SHP77 (cell line): ENCODE measurements at regions not wholly inside any gene's neighbourhood (a gene's known extent, or its start where the extent isn't known, plus 50 kb on each side); places are given as distances from the start of the nearest gene placed in this dataset.

Experiments used
- DNase-seq, 2 experiments: peaks; one replicate each; lab custom pipeline; 2025; lab: John Stamatoyannopoulos, UW

DNA sequence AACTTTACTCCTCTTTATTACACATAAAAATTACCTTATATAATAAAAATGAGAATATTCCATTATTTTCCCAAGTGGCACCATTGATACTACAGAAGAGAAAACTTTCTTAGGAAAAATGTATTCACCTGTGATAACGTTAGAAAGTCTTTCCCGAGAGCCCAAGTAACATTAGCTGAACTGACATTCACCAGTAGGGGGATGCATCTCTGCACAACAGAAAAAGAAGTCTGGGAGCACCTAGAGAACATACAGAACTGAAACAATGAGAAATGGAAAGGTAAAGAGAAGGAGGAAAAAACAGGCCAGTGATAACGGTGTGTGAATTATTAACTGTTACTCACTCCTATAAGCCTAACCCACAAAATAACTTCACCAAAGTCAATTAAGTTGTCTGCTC lies 423.3 kb downstream of the CENPC start:
- DNase-seq = peak in 1 of 2 experiments; percentile 24

DNA sequence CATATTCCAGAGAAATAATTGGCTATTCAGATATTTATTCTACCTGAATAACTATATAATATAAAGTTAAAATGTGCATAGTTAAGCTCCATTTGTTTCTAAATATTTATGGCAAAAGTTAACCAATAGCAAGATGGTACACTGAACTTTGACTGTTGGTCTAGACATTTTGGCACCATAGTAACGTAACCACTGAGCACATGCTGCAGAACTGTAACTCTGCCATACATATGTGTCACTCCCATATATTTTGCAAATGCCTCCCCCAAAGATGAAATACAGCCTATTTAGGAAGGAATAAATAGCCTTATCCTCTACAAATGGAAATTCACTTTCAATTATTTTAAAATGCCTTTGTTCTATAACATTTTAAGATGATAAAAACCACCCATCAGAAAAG lies 424.9 kb downstream of the CENPC start:
- no peak for DNase-seq

DNA sequence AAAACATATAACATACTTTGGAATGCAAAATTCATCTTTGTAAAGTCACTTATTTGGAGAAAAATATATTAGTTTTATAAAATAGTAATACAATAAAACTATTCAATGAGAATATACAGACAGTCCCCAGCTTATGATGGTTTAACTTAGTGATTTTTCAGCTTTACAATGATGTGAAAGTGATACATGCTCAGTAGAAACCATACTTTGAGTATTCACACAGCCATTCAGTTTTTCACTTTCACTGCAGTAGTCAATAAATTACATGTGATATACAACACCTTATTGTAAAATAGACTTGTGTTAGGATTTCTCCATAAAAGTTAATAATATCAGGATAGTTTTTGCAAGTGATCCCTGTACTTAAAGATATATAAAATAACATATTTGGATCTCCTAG lies 436.0 kb downstream of the CENPC start:
- no peak for DNase-seq

DNA sequence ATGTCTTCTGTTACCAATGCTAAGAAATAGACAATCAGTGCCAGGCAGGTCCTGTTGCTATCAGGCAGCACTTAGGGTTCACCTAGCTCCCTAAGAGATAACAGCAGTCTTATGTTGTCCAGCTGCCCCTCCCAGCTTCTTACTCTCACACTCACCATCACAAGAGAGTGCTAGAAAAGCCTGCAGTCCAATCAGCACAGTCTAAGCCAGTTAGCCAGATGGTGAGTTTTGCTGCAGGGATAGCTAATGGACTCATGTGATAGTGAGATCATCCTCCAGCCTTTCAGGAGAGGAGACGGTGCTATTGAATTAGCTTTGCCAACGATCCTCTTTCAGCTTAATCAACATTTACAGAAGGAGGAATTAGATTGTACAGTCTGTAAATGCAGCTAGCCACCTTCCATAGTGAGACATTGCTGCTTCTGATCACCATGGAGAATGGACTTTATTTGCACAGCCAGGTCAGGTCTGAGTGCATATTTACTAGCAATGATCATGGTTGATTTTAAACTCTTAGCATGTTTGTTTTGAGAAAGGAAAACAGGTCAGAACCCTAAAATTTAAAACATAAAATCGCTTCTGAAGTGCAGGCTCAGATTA lies 438.3 kb downstream of the CENPC start:
- peak; percentile 66 to 79 for DNase-seq

DNA sequence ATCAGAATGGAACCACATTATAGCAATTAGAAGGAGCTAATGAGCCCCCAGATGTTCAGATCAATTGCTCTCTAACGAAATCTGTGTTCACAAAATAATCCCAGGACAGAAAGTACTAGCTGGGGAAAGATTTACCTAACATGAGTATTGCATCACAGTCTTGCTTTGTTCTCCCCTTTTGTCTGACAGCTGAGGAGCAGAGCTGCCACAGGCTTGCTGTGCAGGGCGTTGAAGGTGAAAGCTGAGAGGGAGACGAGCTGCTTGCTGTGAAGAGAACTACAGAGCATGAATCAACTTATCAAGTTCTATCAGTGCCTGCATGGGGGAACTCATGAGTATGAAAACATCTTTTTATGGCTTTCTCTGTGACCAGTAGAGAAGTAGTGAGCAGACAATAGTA lies 441.2 kb downstream of the CENPC start:
- no peak for DNase-seq

DNA sequence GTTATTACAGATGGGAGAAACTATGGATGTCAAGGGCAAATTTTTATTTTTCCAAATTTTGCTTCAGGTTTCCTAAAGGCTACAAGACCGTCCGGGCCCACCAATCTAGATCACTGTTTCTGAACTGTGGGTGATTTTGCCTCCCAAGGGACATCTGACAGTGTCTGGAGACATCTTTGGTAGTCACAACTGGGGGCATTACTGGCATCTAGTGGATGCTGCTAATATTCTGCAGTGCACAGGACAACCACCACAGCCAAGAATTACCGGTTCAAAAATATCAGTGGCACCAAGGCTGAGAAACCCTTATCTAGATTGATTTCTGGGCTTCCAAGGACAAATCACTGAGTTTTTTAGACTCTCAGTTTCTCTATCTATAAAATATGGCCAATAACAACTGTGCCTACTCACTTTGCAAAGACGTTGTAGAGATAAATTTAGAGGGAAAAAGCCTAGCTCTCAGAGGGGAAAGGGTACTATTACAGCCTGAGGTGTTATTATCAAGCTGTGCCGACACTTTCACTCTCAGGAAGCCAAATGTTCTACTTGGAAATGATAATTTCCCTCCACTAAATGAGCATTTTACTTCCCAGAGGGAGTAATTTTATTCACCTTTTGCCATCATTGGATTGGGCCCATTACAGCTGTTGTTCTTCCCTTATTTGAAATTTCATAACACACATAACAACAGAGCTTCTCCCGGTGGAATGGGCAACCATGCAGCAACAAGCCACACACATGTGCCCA lies 442.1 kb downstream of the CENPC start:
- DNase-seq = no peak

DNA sequence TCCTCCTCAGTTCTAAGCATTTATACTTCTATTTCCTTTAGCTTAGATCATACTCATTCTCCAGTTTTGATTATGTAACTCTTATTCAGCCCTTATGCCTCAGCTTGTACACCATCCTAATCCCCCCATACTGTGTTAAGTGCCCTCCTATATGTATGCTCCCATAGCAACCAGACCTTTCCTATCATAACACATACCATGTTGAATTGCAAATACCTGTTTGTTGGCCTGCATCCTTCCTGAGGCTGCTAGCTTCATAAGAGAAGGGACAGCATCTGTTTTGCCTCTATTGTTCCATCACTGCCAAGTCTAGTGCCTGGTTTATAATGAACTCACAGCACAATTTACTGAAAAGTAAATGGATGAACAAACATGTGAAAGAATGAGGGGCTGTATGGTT lies 443.7 kb downstream of the CENPC start:
- DNase-seq = no peak

DNA sequence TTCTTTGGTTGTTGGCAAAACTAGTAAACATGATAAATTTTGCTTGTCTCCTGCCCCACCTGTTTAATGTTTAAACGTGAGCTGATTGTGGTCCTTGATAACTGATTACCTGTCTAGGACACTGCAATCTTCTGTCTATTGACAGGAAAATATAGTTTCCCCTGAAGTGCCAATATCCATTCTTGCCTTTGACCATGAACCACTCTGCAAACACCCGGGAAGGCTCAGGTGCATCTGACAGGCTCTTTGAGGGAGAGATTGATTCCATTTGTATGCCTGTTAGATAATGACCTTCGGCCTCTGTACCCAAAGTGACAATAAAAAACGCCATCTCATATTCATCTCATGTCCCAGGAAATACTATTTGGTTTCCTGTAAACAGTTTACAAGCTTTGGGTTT lies 453.0 kb downstream of the CENPC start:
- DNase-seq = peak in 1 of 2 experiments; percentile 9

DNA sequence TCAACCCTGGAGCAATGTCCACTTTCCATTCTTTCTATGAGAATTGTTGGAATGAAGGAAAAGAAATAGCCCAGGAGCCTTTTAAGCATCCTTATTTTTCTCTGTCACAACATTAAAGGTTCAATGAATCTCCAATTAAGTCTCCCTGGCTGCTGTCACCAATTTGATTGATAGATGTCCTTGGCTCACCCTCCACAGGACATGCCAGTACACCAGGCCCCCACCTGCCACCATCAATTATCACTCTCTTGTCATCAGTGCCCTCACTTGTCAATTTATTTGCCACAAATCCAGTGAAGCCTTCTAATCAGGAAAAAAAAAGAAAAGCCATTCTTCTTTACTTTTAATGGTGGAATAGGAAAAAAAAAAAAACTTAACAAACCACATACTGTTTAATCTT lies 453.6 kb downstream of the CENPC start:
- no peak for DNase-seq

DNA sequence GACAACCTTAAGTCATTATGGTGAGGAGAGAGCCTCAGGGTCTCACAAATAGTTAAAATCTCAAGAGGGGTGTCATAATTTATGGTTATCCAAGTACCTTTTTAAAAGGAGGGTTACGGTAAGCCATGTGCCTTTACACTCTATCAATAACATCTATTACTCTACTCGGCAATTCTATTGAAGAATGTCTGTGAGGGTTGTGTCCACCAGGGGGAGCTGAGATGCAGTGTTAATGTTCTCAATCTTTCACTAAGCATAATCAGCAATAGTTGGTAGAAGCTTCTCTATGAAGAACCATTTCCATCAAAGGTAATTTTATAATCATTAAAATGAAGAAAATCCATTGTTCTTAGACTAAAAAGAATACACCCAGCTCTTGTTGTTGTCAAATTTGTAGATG lies 457.4 kb downstream of the CENPC start:
- peak in 1 of 2 experiments; percentile 8 for DNase-seq

DNA sequence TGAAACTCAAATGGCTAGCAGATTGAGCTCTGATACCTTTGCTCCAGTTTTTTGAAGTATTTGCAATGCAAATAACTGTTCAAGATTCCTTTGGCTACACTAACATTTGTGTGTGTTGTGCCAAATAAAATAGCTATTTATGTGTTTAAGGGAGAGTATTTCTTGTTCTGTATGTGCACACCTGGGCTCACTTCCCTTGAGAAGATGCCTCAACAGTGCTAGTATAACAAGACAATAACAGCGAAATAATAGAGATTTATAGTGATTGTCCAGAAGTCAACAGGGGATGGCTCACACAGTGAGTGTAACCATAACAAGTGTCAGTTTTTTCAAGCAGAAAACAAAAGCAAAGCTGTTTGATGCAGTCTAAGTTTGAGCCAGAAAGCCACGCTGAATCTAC lies 460.5 kb downstream of the CENPC start:
- DNase-seq = no peak

DNA sequence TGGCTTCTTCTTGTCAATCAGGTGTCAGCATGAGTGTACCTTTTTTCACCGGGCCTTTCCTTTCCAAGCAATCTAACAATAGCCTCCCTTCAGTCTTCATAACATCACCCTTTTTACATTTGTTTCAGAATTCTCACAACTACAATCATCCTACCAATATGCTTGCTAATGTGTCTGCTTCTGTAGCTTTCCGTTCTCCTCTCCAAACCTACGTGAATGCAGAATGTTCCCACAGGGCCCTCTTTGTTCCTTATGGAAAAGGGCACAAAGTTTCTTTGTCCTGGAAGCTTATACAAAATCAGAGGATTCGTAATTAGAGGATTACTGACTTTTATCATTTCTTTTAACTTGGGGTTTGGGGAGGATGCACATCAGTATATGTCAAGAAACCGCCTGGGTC lies 461.8 kb downstream of the CENPC start:
- no peak for DNase-seq

DNA sequence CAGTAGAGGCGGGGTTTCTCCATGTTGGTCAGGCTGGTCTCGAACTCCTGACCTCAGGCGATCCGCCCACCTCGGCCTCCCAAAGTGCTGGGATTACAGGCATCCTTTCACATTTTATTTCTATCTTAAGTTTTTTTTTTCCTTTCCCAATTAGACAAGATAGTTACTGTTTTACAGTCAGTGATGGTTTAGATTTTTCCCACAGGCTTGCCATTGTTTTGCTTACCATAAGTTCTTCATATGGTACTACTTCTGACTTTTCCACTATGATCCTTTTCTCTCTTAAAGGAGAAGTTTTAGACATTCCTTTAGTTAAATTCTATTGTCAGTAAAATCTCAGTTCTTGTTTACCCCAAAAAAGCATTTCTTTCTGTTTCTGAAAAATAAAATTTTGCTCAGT lies 462.6 kb downstream of the CENPC start:
- no peak for DNase-seq

DNA sequence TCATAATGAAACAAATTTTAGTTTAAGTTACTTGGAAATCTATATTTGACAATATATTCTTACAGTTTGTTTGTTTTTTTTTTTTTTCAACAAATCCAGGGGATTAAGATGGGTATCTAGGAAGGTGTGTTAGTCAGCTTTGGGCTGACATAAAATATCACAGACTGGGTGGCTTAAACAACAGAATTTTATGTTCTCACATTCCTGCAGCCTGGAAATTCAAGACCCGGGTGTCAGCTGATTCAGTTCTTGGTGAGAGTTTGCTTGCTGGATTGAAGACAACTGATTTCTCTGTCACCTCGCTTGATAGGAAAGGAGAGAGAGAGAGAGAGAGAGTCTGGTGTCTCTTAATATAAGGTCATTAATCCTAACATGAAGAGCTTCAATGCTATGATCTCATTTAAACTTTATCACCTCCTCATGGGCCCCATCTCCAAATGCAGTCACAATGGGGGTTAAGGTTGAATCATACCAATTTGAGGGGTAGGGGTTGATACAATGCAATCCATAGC lies 465.2 kb downstream of the CENPC start:
- DNase-seq = no peak

DNA sequence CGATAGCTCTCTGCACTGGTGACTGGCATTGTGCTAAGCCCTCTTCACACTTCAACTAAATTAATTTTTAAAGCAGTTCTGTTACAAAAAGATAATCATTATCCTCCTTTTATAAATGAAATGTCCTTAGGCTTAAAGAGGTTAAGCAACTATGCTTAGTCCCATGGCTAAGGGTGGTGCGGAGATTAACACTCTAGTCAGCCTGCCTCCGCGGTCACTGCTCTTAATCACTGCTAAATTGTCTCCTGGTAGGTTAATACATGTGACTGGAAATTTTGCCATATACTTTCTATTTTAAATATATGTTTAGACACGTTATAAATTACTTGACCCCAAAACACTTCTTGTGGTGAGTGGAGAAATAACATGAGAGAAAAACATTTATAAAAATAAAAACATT lies 473.7 kb downstream of the CENPC start:
- DNase-seq = no peak

DNA sequence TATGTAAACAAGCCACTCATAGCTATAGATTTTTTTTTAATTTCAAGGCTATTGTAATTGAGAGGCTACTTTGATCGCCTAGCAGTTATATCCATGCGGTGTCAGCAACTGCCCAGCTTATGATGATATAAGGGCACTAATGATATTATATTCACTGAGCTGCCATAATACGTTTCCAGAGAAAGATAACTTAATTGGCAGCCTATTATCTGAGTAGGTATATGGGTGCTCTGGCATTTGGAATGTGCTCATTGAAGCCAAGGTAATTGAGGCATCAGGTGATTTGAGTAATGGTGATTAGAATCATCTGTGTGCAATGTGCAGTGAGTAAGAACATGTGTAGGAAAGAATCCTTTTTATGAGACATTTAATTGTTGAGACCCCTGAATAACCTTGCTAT lies 490.0 kb downstream of the CENPC start:
- DNase-seq = no peak

DNA sequence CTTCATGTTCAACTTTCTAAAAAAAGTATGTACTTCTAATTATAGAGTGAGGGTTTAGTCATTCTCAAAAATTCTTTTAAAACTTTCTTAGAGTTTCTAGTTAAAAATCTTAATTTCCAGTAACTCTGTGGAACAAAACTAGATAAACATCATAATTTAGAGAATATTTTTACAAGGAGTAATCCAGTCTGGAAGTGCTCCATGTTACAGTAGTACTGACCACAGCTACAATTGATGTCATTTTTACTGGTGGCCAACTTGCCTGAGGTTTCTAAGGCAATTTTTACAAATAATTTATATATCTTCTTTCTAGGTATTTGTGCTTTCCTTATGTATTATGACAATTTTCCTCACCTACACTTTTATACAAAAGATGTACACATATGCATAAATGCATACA lies 490.4 kb downstream of the CENPC start:
- no peak for DNase-seq

DNA sequence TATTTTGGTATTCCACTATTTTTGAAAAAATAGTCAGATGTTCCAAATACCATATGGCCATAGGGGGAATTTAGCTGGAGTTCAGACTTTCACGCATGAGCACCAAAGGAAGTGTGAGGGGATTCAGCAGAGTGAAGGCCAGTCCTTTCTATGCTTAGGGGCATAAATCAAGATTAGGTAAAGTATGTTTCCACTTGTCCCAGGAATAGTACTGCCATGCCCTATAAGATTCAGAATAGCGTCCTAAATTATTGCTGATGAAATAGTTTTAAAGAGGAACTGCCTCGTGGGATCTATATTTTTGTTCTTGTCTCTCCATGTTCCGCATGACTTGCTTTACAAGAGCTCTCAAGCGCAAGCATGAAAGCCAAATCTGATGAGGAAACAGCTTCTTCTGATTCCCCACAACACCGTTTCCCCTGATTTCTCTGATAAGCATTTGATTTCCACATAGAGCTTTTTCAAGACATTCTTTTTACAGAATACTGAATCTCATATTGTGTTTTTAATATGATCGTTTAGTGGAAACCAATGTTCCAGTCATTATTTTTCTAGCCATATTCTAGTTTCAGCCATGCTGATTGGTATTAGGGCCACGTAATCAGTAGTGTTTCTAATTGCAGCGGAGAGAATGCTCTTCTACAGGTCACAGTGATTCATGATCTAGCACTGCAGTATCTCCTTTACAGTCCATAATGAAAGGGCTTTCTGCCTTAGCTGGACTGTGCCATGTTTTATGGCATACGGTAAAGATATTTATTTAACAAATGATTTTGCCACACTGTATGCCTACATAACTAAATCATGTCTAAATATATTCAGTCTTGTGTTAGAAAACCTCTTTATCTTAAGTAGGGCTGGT lies 492.3 kb downstream of the CENPC start:
- DNase-seq = peak; percentile 25 to 60

DNA sequence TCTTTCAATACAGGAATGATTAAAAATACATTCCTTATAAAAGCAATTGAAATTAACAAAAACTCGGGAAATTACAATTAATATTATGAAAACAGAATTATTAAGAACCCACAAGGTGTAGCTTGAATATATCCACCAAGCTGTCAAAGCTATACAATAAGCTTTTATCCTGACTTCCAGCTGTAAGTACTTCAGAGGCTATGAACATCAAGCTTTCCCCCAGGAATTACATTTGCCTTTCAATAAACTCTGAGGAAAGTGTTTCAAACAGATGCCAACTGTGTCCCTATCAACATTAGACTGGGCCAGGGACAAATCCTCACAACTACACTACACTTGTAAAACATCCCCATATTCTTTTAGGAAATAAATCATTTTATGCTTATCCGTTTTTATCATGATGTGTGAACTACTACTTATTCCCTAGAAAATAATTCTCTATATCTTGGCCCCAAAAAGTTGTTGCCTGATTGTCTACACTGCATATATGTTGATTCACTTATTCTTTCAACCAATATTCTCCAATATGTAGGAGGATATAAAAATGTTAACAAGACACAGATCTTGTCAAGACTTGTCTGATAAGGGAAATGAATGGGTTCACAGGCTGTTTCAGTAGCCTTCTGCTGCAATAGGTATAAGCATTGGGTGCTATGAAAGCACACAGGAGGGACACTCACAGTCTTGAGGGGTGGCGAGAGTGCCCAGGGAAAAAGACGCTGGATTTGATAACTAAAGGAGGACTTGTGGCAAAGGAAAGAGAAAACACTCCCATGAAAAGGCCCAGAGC lies 494.1 kb downstream of the CENPC start:
- no peak for DNase-seq

DNA sequence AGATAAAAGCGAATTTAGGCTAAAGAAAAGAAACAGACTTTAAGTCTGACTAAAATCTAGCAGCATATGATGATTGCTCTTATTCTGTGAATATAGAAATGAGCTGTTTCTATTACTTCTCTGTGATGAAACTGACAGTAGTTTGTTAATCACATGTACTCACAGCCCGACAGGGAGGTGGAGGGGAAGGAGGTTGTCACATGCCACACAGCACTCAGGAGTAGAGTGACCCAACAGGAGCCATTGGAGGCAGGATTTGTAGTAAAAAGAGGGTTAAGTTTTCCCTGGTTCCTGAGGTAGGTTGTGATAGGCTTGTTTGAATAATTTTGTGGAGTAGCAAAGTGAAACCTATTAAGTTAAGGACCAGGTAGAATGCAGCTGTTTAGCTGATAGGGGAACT lies 495.9 kb downstream of the CENPC start:
- no peak for DNase-seq

DNA sequence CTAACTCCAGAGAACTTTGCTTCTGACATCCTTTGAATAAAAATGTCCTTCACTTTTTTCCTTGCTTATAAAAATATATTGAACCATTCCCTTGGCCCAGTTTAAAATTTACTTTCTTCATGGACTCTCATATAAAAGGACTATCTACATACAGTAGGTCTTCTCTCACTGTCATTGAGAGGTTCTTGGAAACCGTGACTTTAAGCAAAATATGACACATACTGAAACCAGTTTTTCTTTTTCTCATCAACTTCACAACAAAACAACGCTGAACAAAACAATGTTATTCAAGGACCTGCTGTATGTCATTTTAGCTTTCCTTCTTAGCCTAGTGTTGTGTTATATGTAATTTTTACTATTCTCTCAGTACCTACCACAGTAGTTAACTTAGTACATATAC lies 496.8 kb downstream of the CENPC start:
- no peak for DNase-seq

DNA sequence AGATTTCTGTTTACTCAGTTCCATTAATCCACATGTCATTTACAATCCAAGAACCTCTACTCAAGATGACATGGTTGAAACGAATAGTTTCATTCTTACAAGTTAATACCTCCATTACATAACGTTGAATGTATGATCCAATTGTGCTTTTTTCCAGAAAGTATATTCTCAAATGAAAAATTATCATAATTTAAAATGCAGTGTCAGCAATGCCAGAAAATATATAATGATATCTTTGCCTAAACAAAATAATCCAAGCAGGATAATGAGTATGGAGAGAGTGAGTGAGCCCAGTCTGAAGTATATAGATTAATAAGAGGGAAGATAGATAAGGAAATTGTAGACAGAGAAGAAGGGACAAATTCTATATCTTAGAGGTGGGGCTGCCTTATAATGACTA lies 505.0 kb downstream of the CENPC start:
- no peak for DNase-seq
